Ovary (tissue), 7 donors: ENCODE measurements at regions not wholly inside any gene's neighbourhood (a gene's known extent, or its start where the extent isn't known, plus 50 kb on each side); places are given as distances from the start of the nearest gene placed in this dataset.
"Not testable (repeated sequence)": the region's sequence is repeated elsewhere in the genome, so short reads cannot be mapped to it uniquely, and the experiment has no call there.

Experiments
- DNase-seq, 5 donors: peaks; one replicate each; pipeline ENCODE4 v3.0.0-alpha.2; 2019 to 2020
- H3K27ac ChIP-seq, 2 donors: fragments of 200-600 bp; one replicate each; pipeline versions ENCODE4 v1.5.1 to v1.8.0; 2019 to 2022
- H3K27me3 ChIP-seq: fragments of 200-600 bp; one replicate; pipeline ENCODE4 v1.8.0; 2022
- H3K36me3 ChIP-seq: fragments of 200-600 bp; sonication (generic); one replicate; pipeline ENCODE4 v1.5.1; 2019
- H3K4me1 ChIP-seq: one replicate; pipeline ENCODE4 v1.8.1; 2013; ENCODE audit warnings: mild to moderate bottlenecking, moderate library complexity; ENCODE audit not compliant: insufficient read depth
- H3K4me3 ChIP-seq: fragments of 200-600 bp; sonication (generic); one replicate; pipeline ENCODE4 v1.5.1; 2017
- H3K9me3 ChIP-seq, 2 donors: fragments of 200-600 bp in 1 of 2; sonication (generic) in 1 of 2; one replicate each; pipeline versions ENCODE4 v1.5.1 to v1.8.1; 2013 to 2019; ENCODE audit warnings: mild to moderate bottlenecking in 1 of 2, moderate library complexity in 1 of 2
- WGBS, 3 donors: extraction: QIAGEN DNeasy Blood & Tissue Kit in 1 of 3; methylation state at CpG; one replicate each; pipeline versions ENCODE4 v1.1.5 to v1.1.7; 2013 to 2017; 5-methylcytosine and 5-hydroxymethylcytosine counted together
- intact Hi-C, 4 donors: fragments of 100-400 bp; cut with DNase I; formaldehyde crosslinking; loops; one replicate each; pipeline versions ENCODE4 v1.11.0 to v1.15.1; 2022 to 2023
- donor health status: DM: no; HTN: no; CAD: no; lungs with moderate emphysema.
- donor health status: DM: no; HTN: no; CAD: no.
- donor health status: Bipolar disorder and iron deficiency.
- donor health status: DM: no; HTN: no; CAD: no.
- donor health status: DM: yes; HTN: yes; CAD: no.

DNA sequence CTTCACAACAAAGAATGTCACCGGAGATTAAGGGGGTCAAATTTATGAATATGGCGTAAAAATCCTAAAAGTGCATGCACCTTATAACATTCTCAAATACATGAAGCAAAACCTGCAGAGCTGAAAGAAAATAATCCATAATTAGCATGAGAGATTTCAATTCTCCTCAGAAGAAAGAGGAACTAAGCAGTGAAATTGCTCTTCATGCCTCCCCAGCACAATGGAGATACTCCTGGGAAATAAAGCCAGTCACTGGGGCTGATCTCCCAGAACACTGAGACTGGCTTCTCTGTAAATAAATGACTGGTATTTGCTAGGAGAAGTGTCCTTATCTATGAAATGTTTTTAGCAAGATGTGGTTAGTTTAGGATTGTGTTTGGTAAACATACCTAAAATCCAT lies 68.1 kb downstream of the GOLGA6L6 start:
- H3K36me3 ChIP-seq, intact Hi-C loops, H3K27me3 ChIP-seq, H3K4me1 ChIP-seq, H3K9me3 ChIP-seq, DNase-seq, H3K4me3 ChIP-seq, H3K27ac ChIP-seq: not testable (repeated sequence)
- WGBS, 3 donors, result no CpG with 5 or more reads among the region's 2 CpGs

GRCh38 chr15:20472983-20473382 lies 68.6 kb downstream of the GOLGA6L6 start:
- H3K36me3 ChIP-seq, H3K27ac ChIP-seq, intact Hi-C loops, DNase-seq, H3K4me1 ChIP-seq, H3K4me3 ChIP-seq, H3K9me3 ChIP-seq, H3K27me3 ChIP-seq: not testable (repeated sequence)
- 84 to 100% (median 89%) methylated on average over 1 to 4 of the region's 4 CpGs for WGBS, 3 donors

DNA sequence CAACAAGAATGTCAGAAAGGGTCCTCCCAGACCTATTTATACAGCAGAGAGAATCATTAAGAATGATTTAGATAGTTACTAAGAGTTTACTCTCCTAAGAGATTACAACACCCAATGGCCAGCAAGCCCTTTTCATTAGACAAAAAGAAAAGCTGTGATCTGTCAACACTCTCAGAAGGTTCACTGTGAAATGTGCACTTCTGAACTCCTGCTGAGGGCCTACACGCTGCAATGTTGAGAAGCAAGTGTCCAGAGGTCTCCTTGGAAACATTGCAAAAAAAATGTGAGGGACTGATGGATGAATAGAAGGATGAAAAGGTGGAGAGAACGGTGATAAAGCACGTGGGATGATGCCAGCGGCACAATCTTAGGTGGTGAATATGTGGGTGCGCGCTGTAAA lies 70.8 kb downstream of the GOLGA6L6 start:
- H3K27ac ChIP-seq, intact Hi-C loops: not testable (repeated sequence)

DNA sequence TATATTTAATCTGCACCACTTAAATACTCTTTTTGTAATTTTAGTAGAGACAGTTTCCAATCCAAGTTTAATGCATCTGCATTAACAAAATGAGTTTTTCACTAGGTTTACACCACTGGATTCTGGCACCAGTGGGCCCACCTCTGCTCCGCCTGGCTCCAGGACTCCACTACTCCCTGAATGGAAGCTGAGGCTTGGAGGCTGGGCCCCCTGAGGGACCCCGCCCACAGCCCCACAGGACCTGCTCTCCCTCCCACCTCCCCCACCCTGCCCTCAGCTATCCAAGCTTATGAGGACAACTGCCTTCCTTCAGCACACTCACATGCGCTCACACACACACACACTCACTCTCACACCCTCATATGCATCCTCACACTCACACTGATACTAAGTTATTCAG lies 100.5 kb downstream of the GOLGA6L6 start:
- H3K4me3 ChIP-seq, intact Hi-C loops, H3K36me3 ChIP-seq, H3K27ac ChIP-seq, H3K9me3 ChIP-seq, H3K27me3 ChIP-seq, H3K4me1 ChIP-seq, DNase-seq: not testable (repeated sequence)
- 97 to 100% methylated on average over 1 to 2 of the region's 3 CpGs; no CpG with 5 or more reads in 1 of the 3 donors for WGBS, 3 donors

More for the DNA sequence above, 70.8 kb downstream of the GOLGA6L6 start:
- H3K36me3 ChIP-seq, DNase-seq, H3K9me3 ChIP-seq, H3K27me3 ChIP-seq, H3K4me3 ChIP-seq, H3K4me1 ChIP-seq: not testable (repeated sequence)
- WGBS, 3 donors, result no CpG with 5 or more reads among the region's 6 CpGs

- 81 to 90% (median 83%) methylated on average over 8 to 11 of the region's 11 CpGs for WGBS, 3 donors
- intact Hi-C loops, result not testable (repeated sequence)
Observed at GRCh38 chr15:20440390-20440789, 101.2 kb downstream of the GOLGA6L6 start.

DNA sequence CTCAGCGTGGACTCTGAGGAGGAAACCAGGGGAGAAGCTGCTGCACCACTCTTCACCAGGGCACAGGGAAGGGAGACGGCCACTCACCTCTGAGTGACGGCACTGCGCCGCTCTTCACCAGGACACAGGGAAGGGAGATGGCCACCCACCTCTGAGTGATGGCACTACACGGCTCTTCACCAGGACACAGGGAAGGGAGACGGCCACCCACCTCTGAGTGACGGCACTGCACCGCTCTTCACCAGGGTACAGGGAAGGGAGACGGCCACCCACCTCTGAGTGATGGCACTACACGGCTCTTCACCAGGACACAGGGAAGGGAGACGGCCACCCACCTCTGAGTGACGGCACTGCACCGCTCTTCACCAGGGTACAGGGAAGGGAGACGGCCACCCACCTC lies 102.5 kb downstream of the GOLGA6L6 start:
- intact Hi-C loops, result not testable (repeated sequence)
- 89% methylated on average over 10 of the region's 15 CpGs; no CpG with 5 or more reads in 2 of the 3 donors for WGBS, 3 donors

More at GRCh38 chr15:20440390-20440789, 101.2 kb downstream of the GOLGA6L6 start:
- not testable (repeated sequence) for H3K36me3 ChIP-seq, H3K4me3 ChIP-seq, DNase-seq, H3K4me1 ChIP-seq, H3K27ac ChIP-seq, H3K27me3 ChIP-seq, H3K9me3 ChIP-seq

GRCh38 chr15:20438255-20438654 lies 103.3 kb downstream of the GOLGA6L6 start:
- WGBS, 3 donors, result 70 to 82% methylated on average over 4 of the region's 8 CpGs; no CpG with 5 or more reads in 1 of the 3 donors
- H3K9me3 ChIP-seq, intact Hi-C loops, H3K36me3 ChIP-seq, H3K4me3 ChIP-seq, DNase-seq, H3K27ac ChIP-seq, H3K27me3 ChIP-seq, H3K4me1 ChIP-seq: not testable (repeated sequence)

More for the DNA sequence above, 102.5 kb downstream of the GOLGA6L6 start:
- not testable (repeated sequence) for H3K4me1 ChIP-seq, H3K4me3 ChIP-seq, H3K36me3 ChIP-seq, H3K27me3 ChIP-seq, H3K9me3 ChIP-seq, H3K27ac ChIP-seq, DNase-seq

DNA sequence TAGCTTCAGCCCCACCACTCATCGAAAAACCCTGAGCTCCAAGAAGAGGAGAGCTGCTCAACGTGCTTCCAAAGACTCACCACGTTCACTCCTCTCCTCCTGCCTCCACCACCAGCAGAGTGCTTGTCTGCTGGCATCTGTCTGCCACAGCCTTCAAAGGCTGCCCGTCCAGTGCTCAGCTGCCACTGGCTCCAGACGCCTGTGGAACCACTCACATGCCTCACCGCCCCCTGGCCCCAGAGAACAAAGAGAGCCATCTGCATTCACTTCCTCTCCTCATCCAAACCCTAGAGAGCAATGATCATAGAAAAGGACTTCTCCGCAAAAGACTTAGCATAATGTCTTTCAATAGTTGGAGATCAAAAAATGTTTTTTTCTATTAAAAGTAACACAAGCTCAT lies 108.1 kb downstream of the GOLGA6L6 start:
- H3K27ac ChIP-seq, intact Hi-C loops, DNase-seq, H3K4me3 ChIP-seq, H3K27me3 ChIP-seq, H3K9me3 ChIP-seq, H3K4me1 ChIP-seq, H3K36me3 ChIP-seq: not testable (repeated sequence)
- WGBS, 3 donors, result no CpG with 5 or more reads among the region's 7 CpGs

DNA sequence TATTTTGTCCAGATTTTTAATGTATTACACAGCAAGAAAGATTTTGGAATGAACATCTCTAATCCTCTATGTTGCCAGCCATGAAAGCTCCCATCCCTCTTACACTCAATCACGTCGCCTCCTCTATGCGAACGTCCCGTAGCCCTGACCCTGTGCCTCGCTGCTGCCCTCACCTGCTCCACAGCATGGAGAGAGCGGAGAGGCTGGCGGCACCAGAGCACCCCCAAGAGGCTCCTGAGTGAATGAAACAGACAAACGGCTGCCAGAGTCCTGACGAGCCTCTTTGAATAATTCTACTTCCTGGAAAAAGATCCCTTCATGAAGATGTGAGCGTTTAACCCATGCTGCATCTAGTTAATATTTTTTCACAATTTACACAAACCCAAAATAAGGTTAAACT lies 111.1 kb downstream of the GOLGA6L6 start:
- H3K36me3 ChIP-seq, H3K4me1 ChIP-seq, H3K27ac ChIP-seq, DNase-seq, H3K4me3 ChIP-seq, H3K27me3 ChIP-seq, intact Hi-C loops, H3K9me3 ChIP-seq: not testable (repeated sequence)
- WGBS, 3 donors, result no CpG with 5 or more reads among the region's 11 CpGs

- H3K27me3 ChIP-seq, H3K36me3 ChIP-seq, H3K4me1 ChIP-seq, H3K27ac ChIP-seq, H3K9me3 ChIP-seq, H3K4me3 ChIP-seq, DNase-seq, intact Hi-C loops: not testable (repeated sequence)
- WGBS, 3 donors, result 20 to 34% (median 25%) methylated on average over 2 of the region's 2 CpGs
Observed at GRCh38 chr15:20420710-20421109, 120.9 kb downstream of the GOLGA6L6 start.

DNA sequence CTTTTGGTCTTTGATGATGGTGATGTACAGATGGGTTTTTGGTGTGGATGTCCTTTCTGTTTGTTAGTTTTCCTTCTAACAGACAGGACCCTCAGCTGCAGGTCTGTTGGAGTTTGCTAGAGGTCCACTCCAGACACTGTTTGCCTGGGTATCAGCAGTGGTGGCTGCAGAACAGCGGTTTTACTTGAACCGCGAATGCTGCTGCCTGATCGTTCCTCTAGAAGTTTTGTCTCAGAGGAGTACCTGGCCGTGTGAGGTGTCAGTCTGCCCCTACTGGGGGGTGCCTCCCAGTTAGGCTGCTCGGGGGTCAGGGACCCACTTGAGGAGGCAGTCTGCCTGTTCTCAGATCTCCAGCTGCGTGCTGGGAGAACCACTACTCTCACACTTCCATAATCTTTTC lies 125.0 kb downstream of the GOLGA6L6 start:
- H3K9me3 ChIP-seq, H3K36me3 ChIP-seq, H3K4me1 ChIP-seq, H3K27me3 ChIP-seq, H3K4me3 ChIP-seq, intact Hi-C loops, H3K27ac ChIP-seq, DNase-seq: not testable (repeated sequence)
- WGBS, 3 donors, result 55 to 69% (median 63%) methylated on average over 7 of the region's 7 CpGs

- H3K27ac ChIP-seq, H3K27me3 ChIP-seq, H3K4me1 ChIP-seq, H3K36me3 ChIP-seq, H3K4me3 ChIP-seq, DNase-seq, H3K9me3 ChIP-seq, intact Hi-C loops: not testable (repeated sequence)
- WGBS, 3 donors, result 84 to 93% (median 91%) methylated on average over 4 of the region's 4 CpGs
Observed at GRCh38 chr15:20409667-20410198, 131.9 kb downstream of the GOLGA6L6 start.
